NCI-H2171 treated with DMSO at 0.1 percent for 48 hours (cell line): ENCODE measurements at regions not wholly inside any gene's neighbourhood (a gene's known extent, or its start where the extent isn't known, plus 50 kb on each side); places are given as distances from the start of the nearest gene placed in this dataset.

Source experiments
- DNase-seq: peaks from one replicate; lab custom pipeline; 2025; lab: John Stamatoyannopoulos, UW

DNA sequence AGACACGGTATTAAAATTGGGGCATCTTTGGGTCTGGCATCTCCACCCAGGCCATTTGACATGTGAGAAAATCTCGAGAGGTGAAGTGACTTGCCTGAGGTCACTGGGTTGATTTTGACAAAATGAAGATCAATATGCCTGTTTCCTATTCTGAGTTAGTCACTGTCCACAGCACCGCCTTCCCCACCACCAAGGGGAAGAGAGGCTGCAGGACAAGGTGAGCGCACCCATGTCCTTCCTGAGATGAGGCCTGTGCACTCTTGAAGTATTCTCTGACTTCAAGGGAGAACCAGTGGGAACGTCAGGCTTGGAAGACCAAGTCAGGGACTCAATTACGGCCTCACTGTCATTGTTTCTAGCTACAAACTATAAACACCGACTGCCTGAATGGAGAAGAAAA, 49.9 kb upstream of the WSB1 start:
- no peak for DNase-seq
